GM12878 (cell line): ENCODE measurements at regions not wholly inside any gene's neighbourhood (a gene's known extent, or its start where the extent isn't known, plus 50 kb on each side); places are given as distances from the start of the nearest gene placed in this dataset.

Source experiments
- ATAC-seq: fragments of 200-7000 bp; cut with Tn5 transposase; 3 replicates; pipeline ENCODE4 v1.9.1; 2020; ENCODE audit warnings: mild to moderate bottlenecking, moderate library complexity
- BruUV-seq: library from RNA; stranded (reverse); fragments of 400-500 nt; replicated peaks from 2 replicates; lab custom pipeline; 2021; lab: Mats Ljungman, UMichigan
- CTCF ChIA-PET: fragments of 300-600 bp; sonication (Branson Sonifier 250); formaldehyde crosslinking; extraction: SDS; loops from one replicate; lab custom pipeline; 2021; ENCODE audit warnings: inconsistent platforms; lab: Yijun Ruan, JAX
- POLR2A ChIA-PET: fragments of 350-600 bp; formaldehyde crosslinking; extraction: SDS; loops from one replicate; lab custom pipeline; 2021; ENCODE audit warnings: inconsistent platforms; lab: Charles Lee
- RAD21 ChIA-PET: fragments of 300-600 bp; sonication (Branson Sonifier 250); formaldehyde crosslinking; loops from one replicate; lab custom pipeline; 2023; ENCODE audit warnings: antibody characterized with exemption; ENCODE audit not compliant: unreplicated experiment; lab: Charles Lee
- SMC1A ChIA-PET: fragments of 300-600 bp; sonication (Branson Sonifier 250); formaldehyde crosslinking; loops from one replicate; lab custom pipeline; 2023; ENCODE audit not compliant: unreplicated experiment, uncharacterized antibody; lab: Charles Lee
- DNase-seq: peaks from one replicate; pipeline ENCODE4 v3.0.0-alpha.2; 2011; ENCODE audit warnings: low read depth, low spot score
- FAIRE-seq: peaks from 3 replicates; lab custom pipeline; 2011; peaks lifted over from hg19 to GRCh38; lab: Jason Lieb, UNC
- H2AFZ ChIP-seq: 2 replicates; pipeline ENCODE4 v1.6.0; 2011; ENCODE audit warnings: low read depth, low read length, control low read depth; ENCODE audit not compliant: control insufficient read depth
- H3K27ac ChIP-seq: 2 replicates; pipeline ENCODE4 v1.5.1; 2011; ENCODE audit warnings: control low read depth; ENCODE audit not compliant: control insufficient read depth, insufficient read depth
- H3K27me3 ChIP-seq, 2 experiments: replicated peaks in 1 of 2; 2 replicates each; pipeline versions ENCODE4 v1.6.0 to v1.6.1; 2011; ENCODE audit warnings: low read length in 1 of 2; ENCODE audit not compliant: control insufficient read depth in 2 of 2, insufficient read depth in 2 of 2
- H3K36me3 ChIP-seq, 2 experiments: 2 replicates each; pipeline ENCODE4 v1.5.1; 2011; ENCODE audit warnings: low read length in 1 of 2; ENCODE audit not compliant: control insufficient read depth in 2 of 2, insufficient read depth in 2 of 2
- H3K4me1 ChIP-seq: 2 replicates; pipeline ENCODE4 v1.6.1; 2011; ENCODE audit warnings: mild to moderate bottlenecking, low read length, moderate library complexity, mixed read lengths; ENCODE audit not compliant: control insufficient read depth, insufficient read depth
- H3K4me2 ChIP-seq: 2 replicates; pipeline ENCODE4 v1.6.0; 2011; ENCODE audit warnings: control low read depth; ENCODE audit not compliant: control insufficient read depth, insufficient read depth
- H3K4me3 ChIP-seq: fragments of 200-600 bp; sonication (generic); 2 replicates; pipeline ENCODE4 v1.5.1; 2016
- H3K79me2 ChIP-seq: 2 replicates; pipeline ENCODE4 v1.6.0; 2011; ENCODE audit warnings: low read length; ENCODE audit not compliant: control insufficient read depth, insufficient read depth
- H3K9ac ChIP-seq: 2 replicates; pipeline ENCODE4 v1.8.0; 2011; ENCODE audit warnings: low read length, control low read depth, mixed read lengths; ENCODE audit not compliant: control insufficient read depth, insufficient read depth
- H3K9me3 ChIP-seq: replicated peaks from 3 replicates; pipeline ENCODE4 v1.5.1; 2011; ENCODE audit warnings: mild to moderate bottlenecking, low read length; ENCODE audit not compliant: control insufficient read depth, insufficient read depth
- H4K20me1 ChIP-seq: 2 replicates; pipeline ENCODE4 v1.6.0; 2011; ENCODE audit not compliant: control insufficient read depth, insufficient read depth
- CBX3 ChIP-seq: fragments of 200-600 bp; sonication (generic); IDR thresholded peaks from 2 replicates; pipeline ENCODE4 v1.6.1; 2016; ENCODE audit warnings: low read depth, borderline replicate concordance
- RAD51 ChIP-seq: fragments of 450-650 bp; IDR thresholded peaks from 2 replicates; pipeline ENCODE4 v1.6.1; 2016; ENCODE audit warnings: moderate library complexity, mild to moderate bottlenecking, inconsistent platforms
- RBBP5 ChIP-seq: fragments of 200-600 bp; sonication (generic); conservative IDR thresholded peaks from 2 replicates; pipeline ENCODE4 v1.6.1; 2016
- STAT3 ChIP-seq: IDR thresholded peaks from 2 replicates; pipeline ENCODE4 v1.6.1; 2011; ENCODE audit warnings: low read depth, low read length, improper control_type of control experiment
- TCF7 ChIP-seq: IDR thresholded peaks from 2 replicates; pipeline ENCODE4 v1.6.1; 2014; ENCODE audit warnings: antibody characterized with exemption, borderline replicate concordance
- ZBED1 ChIP-seq: IDR thresholded peaks from 2 replicates; pipeline ENCODE4 v1.6.1; 2016; ENCODE audit warnings: borderline replicate concordance
- ZZZ3 ChIP-seq: IDR thresholded peaks from 2 replicates; pipeline ENCODE4 v1.6.1; 2011; ENCODE audit warnings: low read depth; ENCODE audit not compliant: control insufficient read depth, insufficient read length
- WGBS: methylation state at CpG from one replicate; pipeline ENCODE4 v1.1.6; 2016; ENCODE audit warnings: low lambda C conversion rate; ENCODE audit not compliant: insufficient replicate concordance, insufficient coverage; ENCODE audit errors: missing lambda C conversion rate; 5-methylcytosine and 5-hydroxymethylcytosine counted together
- in situ Hi-C: fragments of 300-500 bp; cut with MboI; formaldehyde crosslinking; loops from 9 replicates; pipeline ENCODE4 v1.14.3; 2018; ENCODE audit warnings: mixed read lengths
- intact Hi-C: fragments of 100-400 bp; cut with micrococcal nuclease; formaldehyde crosslinking; loops from one replicate; pipeline ENCODE4 v1.14.2; 2022; ENCODE audit not compliant: unreplicated experiment
- TF ChIP-seq, protein P1 (sequence below): fragments of 450-650 bp; IDR thresholded peaks from 2 replicates; pipeline ENCODE4 v1.6.1; 2016; ENCODE audit warnings: mild to moderate bottlenecking
- TF ChIP-seq, protein P2 (sequence below): fragments of 450-650 bp; IDR thresholded peaks from 2 replicates; pipeline ENCODE4 v1.6.1; 2017; ENCODE audit warnings: borderline replicate concordance

DNA sequence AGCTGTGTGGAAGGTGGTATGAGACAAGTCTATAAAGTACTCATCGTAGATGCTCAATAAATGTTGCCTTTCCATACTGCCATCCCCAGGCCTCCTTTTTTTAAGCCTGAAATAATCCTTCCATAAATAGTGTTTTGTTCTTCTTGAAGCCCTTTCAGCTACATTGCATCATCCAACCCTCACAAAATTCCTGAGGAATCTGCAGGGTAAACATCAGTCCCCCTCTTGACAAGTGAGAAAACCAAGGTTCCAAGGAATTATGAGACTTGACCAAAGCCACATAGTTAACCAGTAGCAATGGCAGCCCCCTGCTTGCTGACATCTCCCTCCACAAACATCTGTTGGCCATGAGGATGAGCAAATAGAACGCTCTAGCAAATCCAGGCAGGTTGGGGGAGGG is 89.7 kb upstream of the CCL1 start:
- TF ChIP-seq CBX3: no peak
- TF ChIP-seq TCF7: no peak
- TF ChIP-seq ZZZ3: no peak
- no peak for TF ChIP-seq RBBP5
- TF ChIP-seq STAT3: no peak
- TF ChIP-seq, protein P1, sequence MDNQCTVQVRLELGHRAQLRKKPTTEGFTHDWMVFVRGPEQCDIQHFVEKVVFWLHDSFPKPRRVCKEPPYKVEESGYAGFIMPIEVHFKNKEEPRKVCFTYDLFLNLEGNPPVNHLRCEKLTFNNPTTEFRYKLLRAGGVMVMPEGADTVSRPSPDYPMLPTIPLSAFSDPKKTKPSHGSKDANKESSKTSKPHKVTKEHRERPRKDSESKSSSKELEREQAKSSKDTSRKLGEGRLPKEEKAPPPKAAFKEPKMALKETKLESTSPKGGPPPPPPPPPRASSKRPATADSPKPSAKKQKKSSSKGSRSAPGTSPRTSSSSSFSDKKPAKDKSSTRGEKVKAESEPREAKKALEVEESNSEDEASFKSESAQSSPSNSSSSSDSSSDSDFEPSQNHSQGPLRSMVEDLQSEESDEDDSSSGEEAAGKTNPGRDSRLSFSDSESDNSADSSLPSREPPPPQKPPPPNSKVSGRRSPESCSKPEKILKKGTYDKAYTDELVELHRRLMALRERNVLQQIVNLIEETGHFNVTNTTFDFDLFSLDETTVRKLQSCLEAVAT: no peak
- no peak for TF ChIP-seq ZBED1
- no peak for TF ChIP-seq RAD51
- TF ChIP-seq, protein P2, sequence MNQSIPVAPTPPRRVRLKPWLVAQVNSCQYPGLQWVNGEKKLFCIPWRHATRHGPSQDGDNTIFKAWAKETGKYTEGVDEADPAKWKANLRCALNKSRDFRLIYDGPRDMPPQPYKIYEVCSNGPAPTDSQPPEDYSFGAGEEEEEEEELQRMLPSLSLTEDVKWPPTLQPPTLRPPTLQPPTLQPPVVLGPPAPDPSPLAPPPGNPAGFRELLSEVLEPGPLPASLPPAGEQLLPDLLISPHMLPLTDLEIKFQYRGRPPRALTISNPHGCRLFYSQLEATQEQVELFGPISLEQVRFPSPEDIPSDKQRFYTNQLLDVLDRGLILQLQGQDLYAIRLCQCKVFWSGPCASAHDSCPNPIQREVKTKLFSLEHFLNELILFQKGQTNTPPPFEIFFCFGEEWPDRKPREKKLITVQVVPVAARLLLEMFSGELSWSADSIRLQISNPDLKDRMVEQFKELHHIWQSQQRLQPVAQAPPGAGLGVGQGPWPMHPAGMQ: no peak
- intact Hi-C loops: no loop called here
- RAD21 ChIA-PET: no interaction called here
- no TSS peak for BruUV-seq
- DNase-seq (no peak), ATAC-seq (no peak), FAIRE-seq (no peak)
- CTCF ChIA-PET: no interaction called here
- in situ Hi-C loops: no loop called here
- H3K27ac ChIP-seq: no peak overlapping the region
- no peak overlapping the region for H3K4me2 ChIP-seq
- no peaks in the 10 kb centered on the region for H3K4me1 ChIP-seq
- H3K79me2 ChIP-seq: no peaks in the 10 kb centered on the region
- H3K9ac ChIP-seq: no peak overlapping the region
- no peaks in the 10 kb centered on the region for H3K9me3 ChIP-seq
- H2AFZ ChIP-seq: no peak overlapping the region
- 3% methylated on average over 2 of the region's 2 CpGs for WGBS
- peaks cover 0 to 5% of the 10 kb centered on the region in 2 experiments; a peak in 3 of 4 replicates for H3K27me3 ChIP-seq
- no peak overlapping the region for H3K4me3 ChIP-seq
- H4K20me1 ChIP-seq: no peaks in the 10 kb centered on the region
- SMC1A ChIA-PET: no interaction called here
- H3K36me3 ChIP-seq: no peaks in the 10 kb centered on the region
- POLR2A ChIA-PET: no interaction called here
